HK-2 (cell line): ENCODE measurements at regions not wholly inside any gene's neighbourhood (a gene's known extent, or its start where the extent isn't known, plus 50 kb on each side); places are given as distances from the start of the nearest gene placed in this dataset.
"Not testable (repeated sequence)": the region's sequence is repeated elsewhere in the genome, so short reads cannot be mapped to it uniquely, and the experiment has no call there.

Experiments
- DNase-seq: peaks from one replicate; pipeline ENCODE4 v3.0.0-alpha.2; 2018; ENCODE audit not compliant: unreplicated experiment

- DNase-seq = no peak
Measured at GRCh38 chr4:173766171-173766600, 236.2 kb upstream of the HAND2 start.

DNA sequence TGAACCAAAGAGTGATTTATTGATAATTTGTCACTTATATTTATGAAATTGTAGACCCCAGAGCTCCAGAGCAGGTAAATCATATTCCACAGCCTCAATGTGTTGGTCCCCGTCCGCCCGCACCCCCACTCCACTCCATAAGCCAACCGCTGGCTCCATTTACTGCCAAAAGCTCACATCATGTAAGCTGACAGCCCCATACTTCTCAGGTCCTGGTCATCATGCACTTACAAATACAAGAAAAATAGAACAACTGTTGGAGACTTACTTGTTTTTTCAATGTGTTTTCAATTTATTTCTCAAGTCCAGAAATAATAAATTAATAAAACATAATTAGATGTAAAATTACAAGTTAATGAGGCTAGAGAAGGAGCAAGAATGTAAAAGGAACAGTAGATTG is 235.7 kb upstream of the HAND2 start:
- DNase-seq = no peak

GRCh38 chr4:173763389-173763788 is 233.4 kb upstream of the HAND2 start:
- no peak for DNase-seq

- DNase-seq = no peak
Measured at GRCh38 chr4:173761938-173762337, 231.9 kb upstream of the HAND2 start.

GRCh38 chr4:173761236-173761635 is 231.2 kb upstream of the HAND2 start:
- DNase-seq = no peak

GRCh38 chr4:173758132-173758531 is 228.1 kb upstream of the HAND2 start:
- no peak for DNase-seq

DNA sequence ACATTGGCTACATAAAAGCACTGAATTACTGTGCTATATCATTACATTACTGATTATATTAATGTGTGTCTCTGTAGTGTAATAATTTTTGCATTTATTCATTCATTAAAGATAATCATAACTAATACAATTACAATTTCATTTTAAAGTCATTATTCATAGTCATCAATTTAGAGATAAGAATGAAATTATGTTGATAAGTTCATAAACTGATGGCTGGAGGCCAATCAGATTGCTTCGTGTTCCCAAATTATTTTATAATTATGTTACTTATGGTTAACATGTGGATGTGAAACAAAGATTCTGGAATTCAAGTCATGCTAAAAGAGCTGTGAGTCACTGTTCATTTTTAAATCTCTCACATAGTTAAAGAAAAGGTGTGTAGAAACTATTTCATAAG is 223.4 kb upstream of the HAND2 start:
- no peak for DNase-seq

- DNase-seq = peak; percentile 42
Measured at GRCh38 chr4:173752610-173753230, 222.7 kb upstream of the HAND2 start.

DNA sequence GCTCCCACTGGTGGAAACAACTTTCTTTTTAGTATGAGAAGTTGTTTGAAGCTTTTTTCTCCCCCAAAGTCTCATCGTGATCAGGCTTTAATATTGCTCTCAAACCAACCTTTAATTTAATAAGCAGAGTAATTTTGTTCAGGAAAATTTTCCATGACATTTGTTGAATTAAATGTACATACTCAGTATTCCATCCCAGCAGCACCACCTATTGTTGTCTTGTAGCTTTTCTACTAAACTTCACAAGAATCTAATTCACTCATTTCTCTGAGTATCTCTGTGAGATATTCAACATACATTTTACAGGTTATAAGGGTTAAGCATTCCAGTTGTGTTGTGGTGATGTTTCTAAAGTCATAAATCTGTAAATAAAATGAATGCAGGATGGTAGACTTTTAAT is 218.3 kb upstream of the HAND2 start:
- DNase-seq = no peak

GRCh38 chr4:173747537-173748257 is 217.7 kb upstream of the HAND2 start:
- DNase-seq = no peak

DNA sequence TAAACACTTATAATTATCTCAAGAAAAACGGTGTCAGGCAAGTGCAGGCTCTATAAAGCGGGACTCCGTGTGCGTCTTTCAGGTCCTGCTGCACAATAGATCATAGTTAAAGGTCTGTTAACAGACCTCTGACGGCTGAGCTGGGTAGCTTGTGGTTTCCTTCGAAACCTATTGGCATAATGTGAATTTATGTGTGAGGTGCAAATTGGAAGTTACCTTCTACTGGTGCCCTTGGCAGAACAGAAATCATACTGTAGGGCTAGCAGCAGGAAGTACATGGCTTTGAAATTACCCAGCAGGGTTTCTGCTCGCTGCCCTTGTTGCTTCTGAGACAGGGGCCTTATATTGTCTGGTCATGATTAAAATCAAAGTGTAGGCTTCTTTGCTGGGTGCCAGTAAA is 216.4 kb upstream of the HAND2 start:
- DNase-seq = no peak

DNA sequence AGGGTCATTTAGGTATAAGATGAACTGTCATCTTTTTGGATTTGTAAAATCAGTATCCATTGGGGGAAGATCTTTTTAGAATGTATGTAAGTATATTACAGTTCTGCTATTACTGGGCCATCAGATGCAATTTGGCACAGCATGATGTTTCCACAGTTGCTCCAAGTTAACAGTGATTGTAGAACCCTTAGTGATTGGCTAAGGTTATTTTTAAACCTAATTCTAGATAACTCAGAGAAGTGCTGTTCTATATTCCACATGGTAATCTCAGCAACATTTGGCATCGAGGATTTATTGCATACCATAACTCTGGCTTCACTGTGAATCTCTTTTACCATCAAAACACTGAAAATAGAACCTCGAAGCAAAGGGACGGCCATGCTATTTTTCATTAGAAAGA is 215.7 kb upstream of the HAND2 start:
- no peak for DNase-seq

GRCh38 chr4:173736840-173737239 is 206.8 kb upstream of the HAND2 start:
- no peak for DNase-seq

- no peak for DNase-seq
Measured at GRCh38 chr4:173735585-173735984, 205.6 kb upstream of the HAND2 start.

DNA sequence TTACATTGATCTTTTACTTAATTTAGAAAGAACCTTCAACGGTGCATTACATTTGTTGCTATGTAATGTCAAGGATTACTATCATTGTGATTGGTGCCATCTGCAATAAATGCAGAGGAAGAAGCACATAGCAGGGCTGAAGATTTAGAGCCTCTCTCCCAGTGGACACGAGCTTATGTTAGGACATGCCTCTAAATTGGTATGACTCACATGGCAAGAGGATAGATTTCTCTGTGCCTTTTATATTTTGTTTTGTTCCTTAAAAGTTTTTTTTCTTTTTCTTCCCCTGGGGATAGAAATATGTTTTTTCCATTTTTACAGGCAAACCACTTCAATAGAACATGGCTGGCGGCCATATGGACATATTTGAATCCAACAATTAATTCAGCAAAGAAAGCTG is 205.0 kb upstream of the HAND2 start:
- DNase-seq = no peak

- DNase-seq = no peak
Measured at GRCh38 chr4:173731257-173731656, 201.2 kb upstream of the HAND2 start.

DNA sequence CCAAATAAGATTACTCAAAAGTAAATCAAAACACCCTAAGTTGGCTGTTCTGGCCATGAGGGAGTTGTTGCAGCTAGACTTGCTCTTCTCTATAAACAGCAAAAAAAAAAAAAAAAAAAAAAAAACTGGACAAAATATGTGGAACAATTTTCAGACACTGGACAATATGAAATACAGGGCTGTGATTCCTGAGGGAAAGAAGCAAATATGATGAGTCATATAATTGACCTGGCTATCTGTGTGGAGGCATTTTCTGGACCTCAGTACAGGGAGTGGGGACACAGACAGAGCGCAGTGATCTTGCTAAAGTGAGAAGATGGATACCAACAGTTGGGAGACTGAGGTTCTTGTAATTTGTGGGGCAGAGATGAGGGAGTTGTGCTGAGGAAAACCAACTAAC is 192.0 kb upstream of the HAND2 start:
- no peak for DNase-seq

DNA sequence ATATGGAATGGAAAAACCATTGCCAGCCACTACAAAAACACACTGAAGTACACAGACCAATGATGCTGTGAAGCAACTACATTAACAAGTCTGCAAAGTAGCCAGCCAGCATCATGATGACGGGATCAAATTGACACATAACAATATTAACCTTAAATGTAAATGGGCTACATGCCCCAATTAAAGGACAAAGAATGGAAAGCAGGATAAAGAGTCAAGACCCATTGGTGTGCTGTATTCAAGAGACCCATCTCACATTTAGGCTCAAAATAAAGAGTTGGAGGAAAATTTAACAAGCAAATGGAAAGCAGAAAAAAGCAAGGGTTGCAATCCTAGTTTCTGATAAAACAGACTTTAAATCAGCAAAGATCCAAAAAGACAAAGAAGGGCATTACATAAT is 188.5 kb upstream of the HAND2 start:
- DNase-seq = not testable (repeated sequence)

GRCh38 chr4:173717581-173717980 is 187.6 kb upstream of the HAND2 start:
- DNase-seq = no peak

DNA sequence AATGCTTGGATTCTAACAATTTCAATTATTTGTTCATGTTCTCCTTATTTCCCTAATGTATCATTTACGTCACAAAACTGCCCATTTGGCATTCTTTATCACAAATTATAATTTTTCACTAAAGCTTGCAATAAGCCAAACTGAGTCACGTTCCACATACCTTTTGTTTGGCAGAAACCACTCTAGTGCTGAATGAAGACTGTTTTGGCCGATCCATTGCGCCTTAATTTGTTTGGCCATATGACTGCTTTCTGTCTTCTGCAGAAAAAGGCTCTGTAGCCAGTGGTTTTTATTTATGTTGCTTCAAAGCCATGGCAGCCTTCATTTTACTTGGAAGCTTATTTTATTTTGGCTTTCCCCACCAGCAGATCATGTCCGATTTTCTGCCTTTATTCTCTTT is 184.4 kb upstream of the HAND2 start:
- no peak for DNase-seq

DNA sequence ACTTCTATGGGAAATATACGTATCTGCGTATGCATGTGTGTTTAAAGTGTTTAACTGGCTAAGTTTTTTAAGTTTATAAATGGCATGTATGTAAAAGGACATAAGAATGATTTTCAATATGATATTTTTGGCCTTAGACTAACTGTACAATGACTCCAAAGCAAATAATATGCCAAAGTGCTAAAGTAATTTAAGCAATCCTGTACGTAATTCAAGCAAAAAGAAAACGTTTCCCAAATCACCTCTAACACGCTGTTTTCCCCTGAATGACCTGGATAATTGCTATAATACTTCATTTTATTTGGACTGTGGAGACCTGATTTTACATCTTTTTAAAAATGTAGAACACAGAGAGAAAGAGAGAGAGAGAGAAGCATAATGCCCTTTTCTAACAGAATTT is 183.0 kb upstream of the HAND2 start:
- DNase-seq = no peak

GRCh38 chr4:173707658-173708419 is 177.8 kb upstream of the HAND2 start:
- DNase-seq = no peak

DNA sequence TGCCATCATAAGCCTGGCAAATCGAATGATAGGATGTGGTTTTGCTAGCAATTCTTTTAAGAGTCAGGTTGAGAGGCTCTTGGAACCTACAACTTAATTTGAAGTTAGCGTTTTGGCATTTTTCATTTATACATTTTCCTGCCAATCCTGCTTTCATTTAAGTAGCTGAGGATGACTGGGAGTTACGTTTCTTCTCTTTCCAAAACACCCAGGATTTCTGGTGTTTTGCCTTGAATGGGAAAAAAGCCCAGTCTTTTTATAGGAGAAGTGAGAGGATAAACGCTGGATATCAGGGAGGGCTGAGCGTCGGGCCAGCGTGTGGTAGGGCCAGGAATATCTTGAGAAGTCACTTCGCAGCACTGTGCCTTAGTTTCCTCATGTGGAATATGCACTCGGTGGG is 174.2 kb upstream of the HAND2 start:
- no peak for DNase-seq
